ENCODE measurements at regions not wholly inside any gene's neighbourhood (a gene's known extent, or its start where the extent isn't known, plus 50 kb on each side); places are given as distances from the start of the nearest gene placed in this dataset.

- intact Hi-C loops (cut with micrococcal nuclease; ENCODE audit: unreplicated experiment) (loop anchor here (5.0 kb wide), 1 partner anchor 52 kb away; no protein-coding TSS in a partner anchor), in situ Hi-C loops (cut with MboI) (no loop called here)
- H3K4me3 ChIP-seq: no peak overlapping the region
- no peak for ATAC-seq
- no peak overlapping the region for H3K9ac ChIP-seq (ENCODE audit: control insufficient read depth, insufficient read depth, low read length)
- no peak for DNase-seq (ENCODE audit: low read depth, low spot score)
- H3K4me1 ChIP-seq (ENCODE audit: control insufficient read depth, insufficient read depth, low read length): no peaks in the 10 kb centered on the region
- 14% methylated on average over 2 of the region's 2 CpGs for WGBS (ENCODE audit: insufficient coverage, insufficient replicate concordance, low lambda C conversion rate, missing lambda C conversion rate)
- RAD21 ChIA-PET (ENCODE audit: unreplicated experiment): no interaction called here
- no peaks in the 10 kb centered on the region for H3K79me2 ChIP-seq (ENCODE audit: control insufficient read depth, insufficient read depth, low read length)
- H3K27me3 ChIP-seq (replicated peaks in 1 of 2; ENCODE audit: control insufficient read depth in 2 of 2, insufficient read depth in 2 of 2, low read length in 1 of 2): no peaks in the 10 kb centered on the region
- H3K9me3 ChIP-seq (replicated peaks; ENCODE audit: control insufficient read depth, insufficient read depth, low read length): no peaks in the 10 kb centered on the region
- BruUV-seq (replicated peaks): no TSS peak
- POLR2A ChIA-PET: no interaction called here
- H3K36me3 ChIP-seq (ENCODE audit: control insufficient read depth in 2 of 2, insufficient read depth in 2 of 2, low read length in 1 of 2): no peaks in the 10 kb centered on the region
- H3K4me2 ChIP-seq (ENCODE audit: control insufficient read depth, insufficient read depth): no peak overlapping the region
- SMC1A ChIA-PET (ENCODE audit: uncharacterized antibody, unreplicated experiment): interaction anchor here (1.7 kb wide), 1 partner anchor 10 kb away, joined by 6 read pairs; no protein-coding TSS in a partner anchor
- H4K20me1 ChIP-seq (ENCODE audit: control insufficient read depth, insufficient read depth): no peaks in the 10 kb centered on the region
- CTCF ChIA-PET: interaction anchor here (1.0 kb wide), 1 partner anchor 14 kb away, joined by 3 read pairs; no protein-coding TSS in a partner anchor
- no peak overlapping the region for H3K27ac ChIP-seq (ENCODE audit: control insufficient read depth, insufficient read depth)
- H2AFZ ChIP-seq (ENCODE audit: control insufficient read depth, low read depth, low read length): no peak overlapping the region
- TF ChIP-seq SIN3A (IDR thresholded peaks at IDR 0.05; ENCODE audit: low read depth, low read length) (no peak), IKZF2 (IDR thresholded peaks at IDR 0.05) (no peak), NFYB (IDR thresholded peaks at IDR 0.05; ENCODE audit: insufficient read depth, low read depth, low read length) (no peak)
- no peak for FAIRE-seq
These were observed 644.7 kb upstream of the KLF12 start for GRCh38 chr13:74778946-74779345.

DNA sequence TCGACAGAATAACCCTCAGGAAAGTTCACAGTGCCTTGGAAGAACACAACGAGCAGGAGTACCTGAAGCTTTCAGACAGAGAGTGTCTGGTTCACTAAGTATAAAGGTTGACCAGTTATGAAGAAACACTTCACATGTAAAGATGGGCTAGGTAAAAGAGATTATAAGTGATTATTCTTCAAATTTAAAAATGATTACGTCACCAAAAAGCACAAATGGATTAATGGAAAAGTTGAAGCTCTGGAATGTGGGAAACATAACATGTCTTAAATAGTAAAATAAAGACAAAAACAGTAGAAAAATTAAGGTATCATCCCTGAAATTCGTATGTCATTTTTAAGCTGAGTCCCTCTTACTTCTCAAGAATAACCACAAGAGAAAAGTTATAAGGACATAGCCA, 643.9 kb upstream of the KLF12 start:
- DNase-seq (ENCODE audit: low read depth, low spot score) (no peak), FAIRE-seq (no peak), ATAC-seq (no peak)
- Histone ChIP-seq H3K4me3 (no peak overlapping the region), H3K4me1 (ENCODE audit: control insufficient read depth, insufficient read depth, low read length) (no peaks in the 10 kb centered on the region), H3K79me2 (ENCODE audit: control insufficient read depth, insufficient read depth, low read length) (no peaks in the 10 kb centered on the region), H3K27me3 (replicated peaks in 1 of 2; ENCODE audit: control insufficient read depth in 2 of 2, insufficient read depth in 2 of 2, low read length in 1 of 2) (no peaks in the 10 kb centered on the region), H2AFZ (ENCODE audit: control insufficient read depth, low read depth, low read length) (no peak overlapping the region), H3K9me3 (replicated peaks; ENCODE audit: control insufficient read depth, insufficient read depth, low read length) (no peaks in the 10 kb centered on the region), H4K20me1 (ENCODE audit: control insufficient read depth, insufficient read depth) (no peaks in the 10 kb centered on the region), H3K4me2 (ENCODE audit: control insufficient read depth, insufficient read depth) (no peak overlapping the region), H3K27ac (ENCODE audit: control insufficient read depth, insufficient read depth) (no peak overlapping the region), H3K9ac (ENCODE audit: control insufficient read depth, insufficient read depth, low read length) (no peak overlapping the region), H3K36me3 (ENCODE audit: control insufficient read depth in 2 of 2, insufficient read depth in 2 of 2, low read length in 1 of 2) (no peaks in the 10 kb centered on the region)
- ChIA-PET POLR2A (no interaction called here), SMC1A (ENCODE audit: uncharacterized antibody, unreplicated experiment) (interaction anchor here (1.7 kb wide), 1 partner anchor 9 kb away, joined by 6 read pairs; no protein-coding TSS in a partner anchor), CTCF (interaction anchor here (1.0 kb wide), 1 partner anchor 13 kb away, joined by 3 read pairs; no protein-coding TSS in a partner anchor), RAD21 (ENCODE audit: unreplicated experiment) (interaction anchor here (0.7 kb wide), 1 partner anchor 296 kb away, joined by 3 read pairs; no protein-coding TSS in a partner anchor)
- no TSS peak for BruUV-seq (replicated peaks)
- in situ Hi-C loops (cut with MboI): no loop called here
- WGBS (ENCODE audit: insufficient coverage, insufficient replicate concordance, low lambda C conversion rate, missing lambda C conversion rate): 1% methylated on average over 4 of the region's 4 CpGs
- no peak for TF ChIP-seq JUND (IDR thresholded peaks at IDR 0.05; ENCODE audit: low read depth, low read length)
- peak; percentile 54; the same call in 1 of the 2 replicates for TF ChIP-seq ATF7 (IDR thresholded peaks at IDR 0.05; ENCODE audit: low read depth)
- intact Hi-C loops (cut with micrococcal nuclease; ENCODE audit: unreplicated experiment): loop anchor here (5.0 kb wide), 1 partner anchor 51 kb away; no protein-coding TSS in a partner anchor
